ENCODE measurements at regions not wholly inside any gene's neighbourhood (a gene's known extent, or its start where the extent isn't known, plus 50 kb on each side); places are given as distances from the start of the nearest gene placed in this dataset.
"Not testable (repeated sequence)": the region's sequence is repeated elsewhere in the genome, so short reads cannot be mapped to it uniquely, and the experiment has no call there.

DNA sequence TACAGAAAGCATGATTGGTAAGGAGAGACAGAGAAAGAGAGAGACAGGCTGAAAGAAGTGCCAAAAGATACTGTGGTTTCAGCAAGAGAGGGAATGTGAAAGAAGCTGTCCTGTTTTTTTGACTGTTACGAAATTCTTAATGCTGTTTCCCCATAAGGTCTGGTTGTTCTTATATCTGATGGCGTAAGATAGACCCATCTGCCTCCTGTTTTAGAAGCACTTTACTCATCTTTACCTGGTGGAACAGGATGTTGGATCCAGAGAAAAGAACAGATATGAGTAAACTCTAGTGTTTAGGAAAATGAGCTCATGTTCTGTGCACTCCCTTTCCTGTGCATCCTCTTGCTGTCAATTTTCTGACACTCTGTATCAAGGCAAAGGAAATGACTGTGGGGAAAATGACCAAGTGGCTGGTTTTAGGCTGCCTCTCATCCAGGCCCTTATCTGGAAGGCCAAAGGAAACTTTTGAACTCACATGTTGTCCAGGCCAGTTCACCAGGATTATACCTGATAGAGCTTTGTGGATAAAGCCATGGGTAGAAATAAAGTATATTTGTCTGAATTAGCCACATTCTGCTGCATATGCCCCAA, 311.7 kb upstream of the HTR2C start:
- Histone ChIP-seq H3K36me3 (no peaks in the 10 kb centered on the region), H3K27ac (no peak overlapping the region), H3K4me1 (no peaks in the 10 kb centered on the region), H3K4me3 (no peak overlapping the region), H3K9me3 (no peaks in the 10 kb centered on the region), H3K27me3 (peaks cover 0 to 4% of the 10 kb centered on the region in 2 donors)
- TF ChIP-seq, protein P1, sequence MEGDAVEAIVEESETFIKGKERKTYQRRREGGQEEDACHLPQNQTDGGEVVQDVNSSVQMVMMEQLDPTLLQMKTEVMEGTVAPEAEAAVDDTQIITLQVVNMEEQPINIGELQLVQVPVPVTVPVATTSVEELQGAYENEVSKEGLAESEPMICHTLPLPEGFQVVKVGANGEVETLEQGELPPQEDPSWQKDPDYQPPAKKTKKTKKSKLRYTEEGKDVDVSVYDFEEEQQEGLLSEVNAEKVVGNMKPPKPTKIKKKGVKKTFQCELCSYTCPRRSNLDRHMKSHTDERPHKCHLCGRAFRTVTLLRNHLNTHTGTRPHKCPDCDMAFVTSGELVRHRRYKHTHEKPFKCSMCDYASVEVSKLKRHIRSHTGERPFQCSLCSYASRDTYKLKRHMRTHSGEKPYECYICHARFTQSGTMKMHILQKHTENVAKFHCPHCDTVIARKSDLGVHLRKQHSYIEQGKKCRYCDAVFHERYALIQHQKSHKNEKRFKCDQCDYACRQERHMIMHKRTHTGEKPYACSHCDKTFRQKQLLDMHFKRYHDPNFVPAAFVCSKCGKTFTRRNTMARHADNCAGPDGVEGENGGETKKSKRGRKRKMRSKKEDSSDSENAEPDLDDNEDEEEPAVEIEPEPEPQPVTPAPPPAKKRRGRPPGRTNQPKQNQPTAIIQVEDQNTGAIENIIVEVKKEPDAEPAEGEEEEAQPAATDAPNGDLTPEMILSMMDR (IDR thresholded peaks at IDR 0.05) = no peak
- no peak for TF ChIP-seq POLR2A (IDR thresholded peaks at IDR 0.05)
- intact Hi-C loops (cut with DNase I) = no loop called here
- DNase-seq (no peak), ATAC-seq (peak in 1 of 4 donors; percentile 28)
- 32% methylated on average over 2 of the region's 2 CpGs for WGBS (ENCODE audit: insufficient coverage, low coverage, low lambda C conversion rate, missing lambda C conversion rate)

DNA sequence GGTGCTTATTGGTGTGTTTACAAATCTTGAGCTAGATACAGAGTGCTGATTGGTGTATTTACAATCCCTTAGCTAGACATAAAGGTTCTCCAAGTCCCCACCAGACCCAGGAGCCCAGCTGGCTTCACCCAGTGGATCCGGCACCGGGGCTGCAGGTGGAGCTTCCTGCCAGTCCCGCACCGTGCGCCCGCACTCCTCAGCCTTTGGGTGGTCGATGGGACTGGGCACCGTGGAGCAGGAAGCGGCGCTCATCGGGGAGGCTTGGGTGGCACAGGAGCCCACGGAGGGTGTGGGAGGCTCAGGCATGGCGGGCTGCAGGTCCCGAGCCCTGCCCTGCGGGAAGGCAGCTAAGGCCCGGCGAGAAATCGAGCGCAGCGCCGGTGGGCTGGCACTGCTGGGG, 313.5 kb upstream of the HTR2C start:
- H3K27me3 ChIP-seq; H3K4me3 ChIP-seq; H3K27ac ChIP-seq; ATAC-seq; intact Hi-C loops (cut with DNase I); DNase-seq; H3K9me3 ChIP-seq; H3K36me3 ChIP-seq; H3K4me1 ChIP-seq: not testable (repeated sequence)
- no CpG with 5 or more reads among the region's 21 CpGs for WGBS (ENCODE audit: insufficient coverage, low coverage, low lambda C conversion rate, missing lambda C conversion rate)

GRCh38 chrX:114268643-114269042, 315.2 kb upstream of the HTR2C start:
- intact Hi-C loops (cut with DNase I) = no loop called here
- H3K4me3 ChIP-seq = no peak overlapping the region
- no peaks in the 10 kb centered on the region for H3K9me3 ChIP-seq
- TF ChIP-seq, protein P1 (IDR thresholded peaks at IDR 0.05) = no peak
- no peak for TF ChIP-seq POLR2A (IDR thresholded peaks at IDR 0.05)
- no peak for ATAC-seq
- H3K27ac ChIP-seq = no peak overlapping the region
- H3K4me1 ChIP-seq = no peaks in the 10 kb centered on the region
- H3K36me3 ChIP-seq = no peaks in the 10 kb centered on the region
- no peak for DNase-seq
- 42% methylated on average over 3 of the region's 3 CpGs for WGBS (ENCODE audit: insufficient coverage, low coverage, low lambda C conversion rate, missing lambda C conversion rate)
- no peaks in the 10 kb centered on the region for H3K27me3 ChIP-seq

DNA sequence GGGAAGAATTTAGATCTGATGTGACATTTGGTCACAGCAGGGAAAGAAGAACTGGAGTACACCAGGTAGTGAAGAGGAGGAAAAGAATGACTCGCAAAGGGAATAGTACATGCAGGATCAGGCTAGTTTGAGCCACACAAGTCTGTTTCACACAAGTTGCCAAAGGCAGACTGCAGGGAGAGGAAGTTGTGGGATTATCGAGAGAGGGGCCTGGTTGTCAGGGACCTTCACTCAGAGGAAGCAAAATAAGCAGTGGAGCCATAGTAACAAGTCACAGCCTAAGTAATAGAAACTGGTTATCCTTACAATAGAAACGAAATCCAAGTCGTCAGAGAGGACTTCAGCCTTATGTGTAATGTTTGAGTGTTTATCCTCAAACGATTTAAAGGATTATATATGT, 316.7 kb upstream of the HTR2C start:
- H3K36me3 ChIP-seq = no peaks in the 10 kb centered on the region
- H3K27ac ChIP-seq = no peak overlapping the region
- no peaks in the 10 kb centered on the region for H3K27me3 ChIP-seq
- H3K4me1 ChIP-seq = no peaks in the 10 kb centered on the region
- TF ChIP-seq POLR2A (IDR thresholded peaks at IDR 0.05) = no peak
- TF ChIP-seq, protein P1 (IDR thresholded peaks at IDR 0.05) = no peak
- no peak for ATAC-seq
- DNase-seq = no peak
- 29% methylated on average over 5 of the region's 5 CpGs for WGBS (ENCODE audit: insufficient coverage, low coverage, low lambda C conversion rate, missing lambda C conversion rate)
- intact Hi-C loops (cut with DNase I) = no loop called here
- no peaks in the 10 kb centered on the region for H3K9me3 ChIP-seq
- H3K4me3 ChIP-seq = no peak overlapping the region

GRCh38 chrX:114252186-114252585, 331.7 kb upstream of the HTR2C start:
- Histone ChIP-seq H3K27ac (no peak overlapping the region), H3K9me3 (no peaks in the 10 kb centered on the region), H3K4me3 (no peak overlapping the region), H3K27me3 (no peaks in the 10 kb centered on the region), H3K4me1 (no peaks in the 10 kb centered on the region), H3K36me3 (no peaks in the 10 kb centered on the region)
- no peak for DNase-seq
- ATAC-seq = no peak
- TF ChIP-seq, protein P1 (IDR thresholded peaks at IDR 0.05) = no peak
- no peak for TF ChIP-seq POLR2A (IDR thresholded peaks at IDR 0.05)
- intact Hi-C loops (cut with DNase I) = no loop called here
- 27% methylated on average over 3 of the region's 3 CpGs for WGBS (ENCODE audit: insufficient coverage, low coverage, low lambda C conversion rate, missing lambda C conversion rate)

Data from right lobe of liver (tissue), 6 donors.